ENCODE measurements at regions not wholly inside any gene's neighbourhood (a gene's known extent, or its start where the extent isn't known, plus 50 kb on each side); places are given as distances from the start of the nearest gene placed in this dataset.

- ChIA-PET POLR2A (interaction anchor here (0.6 to 1.0 kb wide), 3 partner anchors 8 to 158 kb away, joined by 3 read pairs; no protein-coding TSS in a partner anchor), CTCF (interaction anchor here (1.3 kb wide), 1 partner anchor 295 kb away, joined by 3 read pairs; no protein-coding TSS in a partner anchor)
- H3K4me3 ChIP-seq (ENCODE audit: low read depth, low read length) = no peak overlapping the region
- DNase-seq (ENCODE audit: low read depth, low spot score) = no peak
- no peak for TF ChIP-seq CTCF (IDR thresholded peaks at IDR 0.05; ENCODE audit: insufficient read depth, low read length, missing control alignments)
Measured at GRCh38 chr2:188819011-188819410, 155.2 kb upstream of the COL3A1 start.

GRCh38 chr2:188819792-188820191 lies 154.4 kb upstream of the COL3A1 start:
- peak; percentile 19 for DNase-seq (ENCODE audit: low read depth, low spot score)
- POLR2A ChIA-PET = interaction anchor here (1.0 kb wide), 2 partner anchors 8 to 157 kb away, joined by 3 read pairs; no protein-coding TSS in a partner anchor
- no peak for TF ChIP-seq CTCF (IDR thresholded peaks at IDR 0.05; ENCODE audit: insufficient read depth, low read length, missing control alignments)
- no peak overlapping the region for H3K4me3 ChIP-seq (ENCODE audit: low read depth, low read length)
- CTCF ChIA-PET = interaction anchor here (1.3 kb wide), 1 partner anchor 295 kb away, joined by 3 read pairs; no protein-coding TSS in a partner anchor

GRCh38 chr2:188820576-188820975 lies 153.6 kb upstream of the COL3A1 start:
- no peak overlapping the region for H3K4me3 ChIP-seq (ENCODE audit: low read depth, low read length)
- ChIA-PET POLR2A (no interaction called here), CTCF (interaction anchor here (0.6 kb wide), 1 partner anchor 30 kb away, joined by 3 read pairs; no protein-coding TSS in a partner anchor)
- no peak for TF ChIP-seq CTCF (IDR thresholded peaks at IDR 0.05; ENCODE audit: insufficient read depth, low read length, missing control alignments)
- DNase-seq (ENCODE audit: low read depth, low spot score) = no peak

- no peak for DNase-seq (ENCODE audit: low read depth, low spot score)
- ChIA-PET POLR2A (no interaction called here), CTCF (no interaction called here)
- no peak overlapping the region for H3K4me3 ChIP-seq (ENCODE audit: low read depth, low read length)
- TF ChIP-seq CTCF (IDR thresholded peaks at IDR 0.05; ENCODE audit: insufficient read depth, low read length, missing control alignments) = no peak
Measured at GRCh38 chr2:188824125-188824524, 150.0 kb upstream of the COL3A1 start.

- POLR2A ChIA-PET = interaction anchor here (0.5 kb wide), 1 partner anchor 46 kb away, joined by 3 read pairs; no protein-coding TSS in a partner anchor
- no peak overlapping the region for H3K4me3 ChIP-seq (ENCODE audit: low read depth, low read length)
- CTCF ChIA-PET = no interaction called here
- TF ChIP-seq CTCF (IDR thresholded peaks at IDR 0.05; ENCODE audit: insufficient read depth, low read length, missing control alignments) = no peak
- DNase-seq (ENCODE audit: low read depth, low spot score) = no peak
Measured at GRCh38 chr2:188833331-188833730, 140.8 kb upstream of the COL3A1 start.

GRCh38 chr2:188833799-188834198 lies 140.4 kb upstream of the COL3A1 start:
- CTCF ChIA-PET = no interaction called here

More at GRCh38 chr2:188833799-188834198, 140.4 kb upstream of the COL3A1 start:
- TF ChIP-seq CTCF (IDR thresholded peaks at IDR 0.05; ENCODE audit: insufficient read depth, low read length, missing control alignments) = no peak
- DNase-seq (ENCODE audit: low read depth, low spot score) = no peak
- POLR2A ChIA-PET = interaction anchor here (0.5 kb wide), 1 partner anchor 47 kb away, joined by 3 read pairs; no protein-coding TSS in a partner anchor
- H3K4me3 ChIP-seq (ENCODE audit: low read depth, low read length) = no peak overlapping the region

Measured in AG04449 (cell line).